ENCODE measurements at regions not wholly inside any gene's neighbourhood (a gene's known extent, or its start where the extent isn't known, plus 50 kb on each side); places are given as distances from the start of the nearest gene placed in this dataset.
"Not testable (repeated sequence)": the region's sequence is repeated elsewhere in the genome, so short reads cannot be mapped to it uniquely, and the experiment has no call there.

- no peak for DNase-seq (ENCODE audit: low spot score)
Observed at GRCh38 chr4:126520731-126521130, 1112.0 kb upstream of the INTU start.

- DNase-seq (ENCODE audit: low spot score): not testable (repeated sequence)
Observed at GRCh38 chr4:126525400-126525799, 1107.4 kb upstream of the INTU start.

- DNase-seq (ENCODE audit: low spot score): no peak
Observed at GRCh38 chr4:126526335-126526734, 1106.4 kb upstream of the INTU start.

- DNase-seq (ENCODE audit: low spot score): no peak
Observed at GRCh38 chr4:126529997-126530396, 1102.8 kb upstream of the INTU start.

GRCh38 chr4:126530996-126531585, 1101.7 kb upstream of the INTU start:
- no peak for DNase-seq (ENCODE audit: low spot score)

GRCh38 chr4:126532527-126532926, 1100.2 kb upstream of the INTU start:
- DNase-seq (ENCODE audit: low spot score): no peak

- no peak for DNase-seq (ENCODE audit: low spot score)
Observed at GRCh38 chr4:126533146-126533805, 1099.5 kb upstream of the INTU start.

- no peak for DNase-seq (ENCODE audit: low spot score)
Observed at GRCh38 chr4:126539771-126540170, 1093.0 kb upstream of the INTU start.

GRCh38 chr4:126541820-126542219, 1090.9 kb upstream of the INTU start:
- no peak for DNase-seq (ENCODE audit: low spot score)

- DNase-seq (ENCODE audit: low spot score): no peak
Observed at GRCh38 chr4:126544276-126544675, 1088.5 kb upstream of the INTU start.

GRCh38 chr4:126546197-126546596, 1086.6 kb upstream of the INTU start:
- not testable (repeated sequence) for DNase-seq (ENCODE audit: low spot score)

- DNase-seq (ENCODE audit: low spot score): no peak
Observed at GRCh38 chr4:126547352-126547751, 1085.4 kb upstream of the INTU start.

GRCh38 chr4:126548890-126549289, 1083.9 kb upstream of the INTU start:
- DNase-seq (ENCODE audit: low spot score): no peak

GRCh38 chr4:126552321-126552720, 1080.4 kb upstream of the INTU start:
- no peak for DNase-seq (ENCODE audit: low spot score)

GRCh38 chr4:126553248-126553647, 1079.5 kb upstream of the INTU start:
- DNase-seq (ENCODE audit: low spot score): no peak

- DNase-seq (ENCODE audit: low spot score): no peak
Observed at GRCh38 chr4:126558596-126558995, 1074.2 kb upstream of the INTU start.

- no peak for DNase-seq (ENCODE audit: low spot score)
Observed at GRCh38 chr4:126559961-126560360, 1072.8 kb upstream of the INTU start.

GRCh38 chr4:126560794-126561193, 1072.0 kb upstream of the INTU start:
- DNase-seq (ENCODE audit: low spot score): no peak

GRCh38 chr4:126563389-126563788, 1069.4 kb upstream of the INTU start:
- no peak for DNase-seq (ENCODE audit: low spot score)

- no peak for DNase-seq (ENCODE audit: low spot score)
Observed at GRCh38 chr4:126564283-126564854, 1068.4 kb upstream of the INTU start.

- DNase-seq (ENCODE audit: low spot score): no peak
Observed at GRCh38 chr4:126568652-126569570, 1063.8 kb upstream of the INTU start.

GRCh38 chr4:126572264-126572663, 1060.5 kb upstream of the INTU start:
- no peak for DNase-seq (ENCODE audit: low spot score)

Measured in mucosa of gallbladder (tissue), 1 donor.